ENCODE measurements at regions not wholly inside any gene's neighbourhood (a gene's known extent, or its start where the extent isn't known, plus 50 kb on each side); places are given as distances from the start of the nearest gene placed in this dataset.

- TF ChIP-seq GATA2 (IDR thresholded peaks at IDR 0.05; ENCODE audit: low read depth, low read length), result no peak
- no peak for TF ChIP-seq GATA3 (IDR thresholded peaks at IDR 0.05; ENCODE audit: low read depth, low read length)
Observed at GRCh38 chr6:91317984-91318383, 731.1 kb upstream of the MAP3K7 start.
